COR-L47 (cell line): ENCODE measurements at regions not wholly inside any gene's neighbourhood (a gene's known extent, or its start where the extent isn't known, plus 50 kb on each side); places are given as distances from the start of the nearest gene placed in this dataset.
"Not testable (repeated sequence)": the region's sequence is repeated elsewhere in the genome, so short reads cannot be mapped to it uniquely, and the experiment has no call there.

Experiments
- DNase-seq: peaks from one replicate; lab custom pipeline; 2025; lab: John Stamatoyannopoulos, UW

DNA sequence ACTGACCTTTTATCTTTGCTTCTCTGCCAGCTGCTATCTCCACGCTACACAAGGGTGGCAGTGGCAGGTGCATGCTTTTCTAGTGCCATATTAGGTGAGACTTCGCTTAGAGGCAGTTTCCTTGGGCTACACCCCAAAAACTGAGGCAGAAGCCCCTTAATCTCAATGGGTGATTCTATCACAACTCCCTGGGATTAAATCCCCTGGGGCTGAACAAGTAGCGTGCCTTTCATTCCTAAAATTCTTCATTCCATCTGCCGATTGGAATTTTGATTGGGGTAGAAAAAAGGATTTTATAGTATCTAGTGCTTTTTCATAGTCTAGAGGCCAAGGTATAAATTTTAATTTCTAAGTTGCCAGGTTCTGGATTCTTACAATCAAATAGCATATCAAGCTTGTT, 1040.5 kb upstream of the ACVR2A start:
- DNase-seq, result no peak

DNA sequence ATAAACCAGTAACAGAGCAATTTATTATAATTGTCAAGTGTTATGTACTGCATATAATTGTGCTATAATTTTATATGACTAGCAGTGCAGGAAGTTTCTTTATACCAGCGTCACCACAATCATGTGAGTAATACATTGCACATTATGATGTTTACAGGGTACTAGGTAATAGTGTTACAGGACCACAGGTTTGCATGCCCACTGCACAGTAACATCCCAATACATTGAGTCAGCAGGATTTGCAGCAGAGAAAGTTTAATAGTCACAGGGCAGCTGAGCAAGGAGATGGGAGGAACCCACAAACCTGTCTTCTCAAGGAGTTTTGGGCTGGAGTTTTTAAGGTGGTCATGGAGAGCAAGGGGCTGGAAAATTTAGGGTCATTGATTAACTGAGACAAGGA, 1042.9 kb upstream of the ACVR2A start:
- DNase-seq, result no peak

DNA sequence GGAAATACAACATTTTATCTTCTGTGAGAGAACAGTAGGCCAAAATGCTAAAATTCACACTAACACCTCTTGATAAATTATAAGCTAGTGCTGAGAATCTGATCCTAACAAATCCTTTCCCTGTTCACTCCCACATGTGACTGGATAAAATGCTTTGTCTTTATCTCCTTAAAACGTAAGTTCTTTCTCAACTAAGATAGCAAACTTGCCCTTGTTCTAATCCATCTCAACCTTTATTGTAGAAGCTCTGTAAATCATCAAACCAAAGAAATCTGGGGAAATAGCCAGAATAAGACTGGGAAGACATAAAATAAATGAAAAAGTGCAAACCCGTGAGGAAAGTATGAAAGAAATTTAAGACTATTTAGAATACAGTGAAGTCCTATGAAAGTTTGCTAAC, 1058.4 kb upstream of the ACVR2A start:
- DNase-seq, result no peak

DNA sequence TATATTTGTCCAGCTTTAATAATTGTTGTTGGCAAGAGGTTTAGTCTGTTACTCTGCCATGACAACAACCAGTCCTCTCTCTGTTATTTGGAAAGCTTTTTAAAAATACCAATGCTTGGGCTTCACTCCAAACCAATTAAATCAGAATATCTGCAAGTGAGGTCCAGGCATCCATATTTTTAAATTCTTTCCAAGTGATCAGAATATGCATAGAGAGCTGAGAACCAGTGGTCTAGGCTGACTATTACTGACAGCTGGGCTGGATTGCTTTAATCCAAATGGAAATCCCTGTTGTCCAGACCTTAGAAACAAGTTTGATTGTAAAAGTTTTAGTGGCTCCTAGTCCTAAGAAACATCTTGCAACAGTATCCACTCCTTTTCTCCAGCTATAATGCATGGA, 1059.7 kb upstream of the ACVR2A start:
- no peak for DNase-seq

DNA sequence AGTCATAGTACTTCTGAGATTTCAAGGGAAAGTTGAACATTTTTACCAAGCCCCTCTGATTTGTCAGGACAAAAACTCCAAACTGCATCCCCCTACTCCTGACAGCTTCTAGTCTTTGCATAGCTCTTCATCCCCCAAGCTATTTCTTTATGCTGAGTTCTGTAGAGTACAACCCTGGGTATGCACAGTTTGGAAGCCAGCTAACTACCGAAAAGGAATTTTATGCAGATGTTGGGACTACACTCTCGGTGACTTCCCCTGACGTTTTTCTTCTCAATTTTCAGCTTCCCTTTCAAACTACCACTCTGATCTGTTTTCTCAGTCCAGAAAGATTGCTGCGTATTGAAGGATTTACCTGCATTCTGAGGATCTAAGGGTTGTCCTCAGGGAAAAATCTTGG, 1060.2 kb upstream of the ACVR2A start:
- DNase-seq, result no peak

DNA sequence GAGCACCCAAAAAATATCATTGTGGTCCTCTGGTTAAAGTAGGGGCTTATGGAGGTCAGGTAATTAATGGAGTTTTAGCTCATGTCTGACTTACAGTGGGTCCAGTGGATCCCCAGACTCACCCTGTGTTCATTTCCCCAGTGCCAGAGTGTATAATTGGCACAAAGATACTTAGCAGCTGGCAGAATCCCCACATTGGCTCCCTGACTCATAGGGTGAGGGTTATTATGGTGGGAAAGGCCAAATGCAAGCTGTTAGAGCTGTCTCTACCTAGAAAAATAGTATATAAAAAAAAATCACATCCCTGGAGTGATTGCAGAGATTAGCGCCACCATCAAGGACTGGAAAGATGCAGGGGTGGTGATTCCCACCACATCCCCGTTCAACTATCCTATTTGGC, 1067.6 kb upstream of the ACVR2A start:
- DNase-seq, result no peak

DNA sequence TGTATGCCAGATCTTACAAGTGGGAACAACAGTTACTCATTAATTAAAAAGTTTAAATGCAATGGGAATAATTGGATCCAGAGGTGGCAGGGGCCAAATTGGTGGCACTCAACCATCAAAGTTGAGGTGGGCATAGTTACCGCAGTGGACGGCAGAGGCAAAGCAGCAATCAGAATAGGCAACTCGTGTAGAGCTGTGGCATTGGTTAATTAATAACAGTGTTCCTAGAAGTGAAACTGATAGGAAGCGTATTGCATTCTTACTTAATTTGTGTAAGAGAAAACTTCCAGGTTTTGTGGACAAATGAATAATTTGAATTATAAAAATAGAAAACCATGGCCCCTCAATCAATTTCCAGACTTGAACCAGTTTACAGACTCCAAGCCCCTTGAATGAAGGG, 1068.2 kb upstream of the ACVR2A start:
- no peak for DNase-seq

DNA sequence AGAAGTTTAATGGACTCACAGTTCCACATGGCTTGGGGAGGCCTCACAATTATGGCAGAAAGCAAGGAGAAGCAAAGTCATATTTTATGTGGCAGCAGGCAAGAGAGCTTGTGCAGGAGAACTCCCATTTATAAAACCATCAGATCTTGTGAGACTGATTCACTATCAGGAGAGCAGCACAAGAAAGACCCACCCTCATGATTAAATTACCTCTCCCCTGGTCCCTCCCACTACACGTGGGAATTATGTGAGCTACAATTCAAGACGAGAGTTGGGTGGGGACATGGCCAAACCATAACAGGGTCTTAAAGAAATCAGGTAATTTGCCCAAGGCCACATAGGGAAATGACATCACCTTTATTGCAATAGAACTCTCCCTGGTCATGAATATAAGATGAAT, 1073.3 kb upstream of the ACVR2A start:
- no peak for DNase-seq

DNA sequence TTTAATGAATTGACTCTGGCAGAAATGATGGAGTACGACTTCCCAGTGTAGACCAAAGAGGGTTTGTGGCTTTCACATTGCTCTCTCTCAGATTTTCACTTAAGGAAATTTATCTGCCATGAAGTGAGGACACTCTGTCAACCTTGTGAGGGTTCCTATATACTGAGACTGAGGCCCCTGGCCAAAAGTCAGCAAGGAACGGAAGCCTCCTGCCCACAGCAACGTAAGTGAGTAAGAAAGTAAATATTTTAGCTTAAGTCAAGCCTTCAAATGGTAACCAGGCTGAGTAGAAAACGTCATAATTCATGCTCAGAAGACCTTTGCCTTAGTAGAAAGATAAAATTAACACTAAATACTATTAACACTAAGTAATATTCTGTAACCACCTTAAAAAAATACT, 1080.5 kb upstream of the ACVR2A start:
- no peak for DNase-seq

DNA sequence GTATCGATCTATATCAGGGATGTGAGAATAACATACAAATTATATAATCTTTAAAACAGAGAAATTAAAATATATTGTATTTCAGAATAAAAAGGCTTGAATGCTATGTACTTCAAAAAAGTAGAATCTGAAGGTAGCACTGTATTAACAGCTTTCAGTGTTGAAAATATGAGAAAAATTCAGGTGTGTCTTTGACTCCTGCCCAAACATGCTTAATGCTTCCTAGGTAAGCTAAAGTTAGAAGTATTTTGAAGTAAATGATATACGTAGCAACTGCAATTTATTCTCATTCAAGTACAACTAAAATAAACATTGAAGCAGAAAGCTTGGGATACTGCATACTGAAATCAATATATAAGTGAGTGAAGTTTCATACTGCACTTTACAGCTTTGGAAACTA, 1082.0 kb upstream of the ACVR2A start:
- no peak for DNase-seq

DNA sequence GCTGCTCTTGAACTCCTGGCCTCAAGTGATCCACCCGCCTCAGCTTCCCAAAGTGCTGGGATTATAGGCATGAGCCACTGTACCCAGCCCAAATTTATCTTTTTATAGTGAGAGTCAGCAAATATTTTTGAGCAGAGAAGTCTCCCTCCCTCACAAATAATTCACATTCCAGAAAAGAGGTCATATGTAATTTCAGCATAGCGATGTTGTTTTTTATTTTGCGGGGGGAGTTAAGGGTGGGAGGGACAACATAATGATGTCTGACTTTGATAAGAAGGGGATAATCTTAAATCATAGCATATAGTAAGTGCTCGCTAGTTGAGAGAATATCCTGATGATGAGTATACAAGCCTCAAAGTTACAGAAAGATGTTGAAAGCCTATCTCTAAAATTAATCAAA, 1090.2 kb upstream of the ACVR2A start:
- no peak for DNase-seq

DNA sequence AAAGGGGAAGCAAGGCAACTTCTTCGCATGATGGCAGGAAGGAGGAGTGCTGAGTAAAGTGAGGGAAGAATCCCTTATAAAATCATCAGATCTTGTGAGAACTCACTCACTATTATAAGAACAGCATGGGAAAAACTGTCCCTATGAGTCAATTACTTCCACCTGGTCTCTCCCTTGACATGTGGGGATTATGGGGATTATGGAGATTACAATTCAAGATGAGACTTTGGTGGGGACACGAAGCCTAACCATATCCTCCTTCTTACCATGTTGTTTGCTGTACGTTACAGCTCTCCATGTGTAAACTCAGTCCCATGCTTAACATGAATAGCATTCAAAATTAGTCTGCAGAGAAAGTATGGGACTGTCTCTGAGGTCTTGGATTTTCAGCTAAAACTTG, 1096.8 kb upstream of the ACVR2A start:
- no peak for DNase-seq

DNA sequence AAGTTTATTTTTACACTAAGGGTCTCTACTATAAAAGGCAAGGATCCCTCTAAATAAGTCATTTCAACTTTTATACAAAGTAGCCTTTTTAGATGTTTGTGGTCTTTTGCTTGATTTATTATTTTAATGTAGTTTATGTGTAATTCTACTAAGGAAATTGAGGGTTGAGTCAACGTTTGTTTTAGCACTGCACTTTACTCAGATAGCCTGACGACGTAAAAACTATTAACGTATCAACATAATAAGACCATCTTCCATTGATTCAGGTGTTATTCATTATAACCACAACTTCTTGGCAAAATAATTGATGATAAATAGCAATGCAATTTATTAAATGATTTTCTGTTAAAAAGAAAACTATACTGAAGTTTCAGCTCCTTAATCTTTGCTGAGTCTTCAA, 1103.6 kb upstream of the ACVR2A start:
- no peak for DNase-seq

DNA sequence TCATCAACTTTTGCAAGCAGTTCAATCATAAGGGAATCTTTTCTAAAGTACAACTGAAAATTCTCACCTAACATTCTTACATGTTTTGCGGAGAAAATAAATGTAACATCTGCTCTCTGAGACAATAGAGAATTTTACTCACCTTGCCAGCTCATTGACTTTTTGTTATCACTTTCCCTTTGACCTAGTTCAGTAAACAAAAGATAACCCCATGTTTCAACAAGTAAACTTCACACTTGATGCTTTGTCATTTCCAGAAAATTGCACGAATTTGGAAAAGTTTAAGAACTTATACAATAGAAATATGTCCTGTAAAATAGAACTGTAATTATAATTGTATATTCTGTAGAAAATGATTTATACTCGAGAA, 1110.0 kb upstream of the ACVR2A start:
- DNase-seq, result no peak

DNA sequence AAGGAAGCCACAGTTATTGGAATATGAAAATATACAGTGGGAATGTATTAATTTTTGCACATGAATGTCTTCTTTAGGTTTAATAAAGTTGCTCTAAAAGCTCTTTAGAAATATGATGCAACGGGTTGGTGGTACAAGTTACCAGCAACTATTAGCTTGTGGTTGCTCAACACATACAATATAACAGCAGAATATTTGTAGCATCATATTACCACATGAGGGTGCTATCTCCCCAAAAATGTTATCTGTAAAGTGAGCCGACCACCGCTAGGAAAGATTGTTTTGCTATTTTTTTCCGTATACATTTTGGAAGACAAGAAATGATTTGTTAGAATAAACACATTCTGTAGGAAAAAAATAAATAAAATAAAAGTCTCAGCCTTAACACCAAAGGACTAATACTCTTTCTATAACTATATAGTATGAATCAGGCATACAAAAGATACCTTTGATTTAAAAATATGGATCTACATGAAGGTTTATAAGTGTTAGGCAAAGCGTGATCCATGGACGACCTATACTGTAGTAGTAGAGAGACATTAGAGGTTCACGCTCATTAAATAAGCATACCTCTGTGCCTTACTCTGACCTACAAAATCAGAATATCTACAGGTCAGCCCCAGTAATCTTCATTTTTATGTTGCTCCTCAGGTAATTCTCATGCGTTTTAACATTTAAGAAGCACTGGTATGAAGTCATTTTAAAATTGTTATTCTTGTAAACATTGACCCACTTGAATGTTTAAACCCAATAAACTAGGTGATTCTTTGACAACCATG, 1110.6 kb upstream of the ACVR2A start:
- peak; percentile 28 for DNase-seq

DNA sequence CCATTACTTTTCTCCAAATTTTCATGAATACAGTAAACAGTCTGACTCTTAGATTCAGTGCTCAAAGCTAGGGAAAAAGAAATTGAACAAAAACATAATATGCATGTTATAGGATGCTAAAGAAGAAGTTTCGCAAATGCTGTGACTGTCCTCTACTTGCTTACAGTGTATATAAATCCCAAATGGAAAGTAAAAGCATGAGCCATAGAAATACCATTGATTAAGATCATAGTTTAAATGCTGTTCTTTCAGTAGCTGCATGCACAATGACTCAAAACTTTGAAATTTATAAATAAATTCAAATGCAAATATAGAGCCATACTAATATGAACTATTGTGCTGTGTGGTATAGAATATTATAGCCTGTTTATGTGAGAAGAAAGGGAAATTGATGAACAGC, 1113.9 kb upstream of the ACVR2A start:
- no peak for DNase-seq

DNA sequence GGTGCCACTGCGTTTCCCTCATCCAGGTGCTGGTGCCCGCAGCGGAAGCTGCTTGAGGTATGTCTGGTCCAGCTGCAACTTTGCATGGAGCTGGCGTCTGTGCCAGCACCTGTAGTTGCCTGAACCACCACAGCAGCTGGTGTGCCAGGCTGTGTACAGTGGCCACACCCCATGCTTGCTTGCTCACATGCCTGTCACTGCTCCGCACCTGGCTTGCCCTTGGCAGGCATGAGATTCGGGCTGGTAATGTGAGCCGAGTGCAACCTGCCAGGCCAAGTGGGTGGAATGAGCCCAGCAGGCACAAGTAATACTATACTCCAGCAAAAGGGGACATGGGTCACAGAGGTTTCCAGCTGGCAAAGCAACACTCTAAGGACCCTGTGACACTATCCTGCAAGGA, 1123.3 kb upstream of the ACVR2A start:
- DNase-seq, result no peak

DNA sequence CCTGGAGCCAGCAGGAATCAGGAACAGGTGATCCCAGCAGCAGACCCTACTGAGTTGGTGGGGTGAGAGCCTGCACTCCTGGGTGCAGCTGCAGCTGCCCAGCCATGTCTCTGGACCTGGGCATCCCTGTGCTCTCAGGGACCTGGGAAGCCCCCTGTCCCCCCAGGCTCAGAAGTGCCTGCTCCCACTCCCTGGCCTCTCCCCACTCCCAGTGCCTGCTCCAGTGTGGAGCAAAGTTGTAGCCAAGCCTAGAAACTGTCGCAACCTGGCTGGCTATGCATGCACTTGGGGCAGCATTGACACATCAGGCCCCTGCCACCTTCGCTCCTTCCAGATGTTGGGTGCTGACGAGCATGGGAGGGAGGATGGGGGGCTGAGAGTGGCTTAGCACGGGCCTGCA, 1124.7 kb upstream of the ACVR2A start:
- no peak for DNase-seq

DNA sequence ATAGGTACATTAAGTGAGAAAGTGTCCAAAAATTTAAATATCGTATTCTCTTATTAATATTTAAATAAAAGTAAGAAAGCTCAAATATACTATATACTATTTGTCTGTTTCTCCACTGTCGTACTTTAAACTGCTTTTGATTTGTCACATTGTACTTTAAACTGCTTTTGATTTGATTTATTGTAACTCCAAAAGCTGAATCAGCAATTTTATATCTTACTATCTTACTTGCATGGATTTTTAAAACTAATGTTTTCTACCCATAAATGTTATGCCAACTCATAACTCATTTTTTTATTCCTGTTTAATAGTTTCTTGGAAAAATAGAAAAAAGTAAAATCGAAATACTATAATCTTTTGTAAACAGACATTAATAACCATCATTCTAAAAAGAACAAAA, 1128.2 kb upstream of the ACVR2A start:
- DNase-seq, result no peak

DNA sequence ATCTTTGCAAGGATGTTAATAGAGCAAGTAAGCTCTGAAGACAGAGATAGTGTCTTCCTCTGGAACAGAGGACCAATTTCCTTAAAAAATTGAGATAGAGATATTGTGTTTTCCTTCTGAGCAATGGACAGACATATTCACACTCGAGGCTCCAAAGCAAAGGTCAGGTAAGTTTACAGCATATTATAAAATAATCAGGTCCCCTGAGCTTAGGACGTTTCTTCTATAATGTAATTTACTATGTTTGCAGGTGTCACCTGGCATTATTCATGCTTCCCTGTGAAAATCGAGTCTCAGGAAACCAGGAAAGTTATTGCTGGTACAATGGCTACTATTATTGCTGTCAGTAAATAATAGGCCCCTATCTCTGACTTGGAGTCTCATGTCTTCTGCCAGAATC, 1135.8 kb upstream of the ACVR2A start:
- DNase-seq, result no peak

DNA sequence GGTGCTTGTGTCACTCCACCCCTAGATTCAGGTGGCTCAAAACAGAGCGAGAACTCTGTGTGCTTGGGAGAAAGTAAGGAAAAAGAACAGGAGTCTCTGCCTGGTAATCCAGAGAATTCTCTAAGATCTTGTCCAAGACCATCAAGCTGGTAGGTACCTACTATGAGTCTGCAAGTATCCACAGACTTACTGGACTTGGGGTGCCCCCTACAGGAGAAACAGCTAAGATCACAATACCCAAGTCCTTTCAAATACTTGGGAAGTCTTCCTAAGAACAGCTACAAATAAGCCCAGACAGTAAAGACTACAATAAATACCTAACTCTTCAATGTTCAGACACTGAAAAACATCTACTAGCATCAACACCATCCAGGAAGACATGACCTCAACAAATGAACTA, 1143.6 kb upstream of the ACVR2A start:
- DNase-seq, result no peak

DNA sequence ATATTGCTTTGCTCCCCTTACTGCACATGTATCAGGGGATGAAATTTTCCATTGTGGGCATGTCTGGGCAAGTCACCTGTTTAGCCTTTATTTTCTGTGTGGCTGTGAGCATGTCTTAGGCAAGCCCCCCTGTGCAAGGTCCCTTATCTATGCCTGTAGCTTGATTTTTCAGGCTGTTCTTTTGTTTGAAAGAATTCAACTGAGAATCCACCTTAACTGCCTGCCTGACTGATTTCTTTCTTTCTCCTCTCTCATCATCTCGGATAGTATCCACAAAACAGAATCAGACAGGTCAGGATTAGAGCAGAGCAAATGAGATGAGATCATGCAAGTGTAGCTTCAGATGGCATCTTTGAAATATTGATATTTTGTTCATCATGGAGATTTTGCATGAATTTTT, 1147.5 kb upstream of the ACVR2A start:
- DNase-seq, result no peak

DNA sequence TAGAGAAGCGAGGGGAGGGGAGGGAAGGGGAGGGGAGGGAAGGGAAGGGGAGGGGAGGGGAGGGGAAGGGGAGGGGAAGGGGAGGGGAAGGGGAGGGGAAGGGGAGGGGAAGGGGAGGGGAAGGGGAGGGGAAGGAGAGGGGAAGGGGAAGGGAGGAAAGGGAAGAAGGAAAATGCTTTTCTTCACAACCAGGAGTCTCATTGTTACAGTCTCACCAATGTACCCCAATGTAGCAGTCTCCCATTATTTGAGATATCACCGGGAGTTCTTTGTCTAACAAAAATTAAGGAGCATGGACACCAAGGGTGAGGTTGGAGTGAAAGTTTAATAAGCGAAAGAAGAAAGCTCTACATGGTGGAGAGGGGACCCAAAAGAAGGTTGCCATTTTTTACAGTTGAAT, 1148.0 kb upstream of the ACVR2A start:
- DNase-seq, result not testable (repeated sequence)

DNA sequence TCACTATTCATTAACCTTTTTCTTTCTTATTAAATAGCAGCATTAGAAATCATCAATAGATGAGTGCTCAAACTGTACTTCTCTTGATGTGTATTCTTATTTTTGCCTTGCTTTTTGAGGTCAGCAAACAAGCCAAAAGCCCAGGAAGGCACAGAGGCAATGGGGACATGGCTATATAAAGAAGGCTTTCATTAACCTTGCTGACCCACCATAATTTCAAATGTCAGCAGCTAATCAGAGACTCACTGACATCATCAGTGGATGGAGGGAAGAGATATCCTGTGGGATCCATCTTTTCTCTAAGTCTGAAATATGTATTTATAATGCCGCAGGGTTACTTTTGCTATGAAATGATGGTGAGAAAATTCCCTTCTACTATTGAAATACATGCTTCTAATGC, 1162.8 kb upstream of the ACVR2A start:
- DNase-seq, result no peak

DNA sequence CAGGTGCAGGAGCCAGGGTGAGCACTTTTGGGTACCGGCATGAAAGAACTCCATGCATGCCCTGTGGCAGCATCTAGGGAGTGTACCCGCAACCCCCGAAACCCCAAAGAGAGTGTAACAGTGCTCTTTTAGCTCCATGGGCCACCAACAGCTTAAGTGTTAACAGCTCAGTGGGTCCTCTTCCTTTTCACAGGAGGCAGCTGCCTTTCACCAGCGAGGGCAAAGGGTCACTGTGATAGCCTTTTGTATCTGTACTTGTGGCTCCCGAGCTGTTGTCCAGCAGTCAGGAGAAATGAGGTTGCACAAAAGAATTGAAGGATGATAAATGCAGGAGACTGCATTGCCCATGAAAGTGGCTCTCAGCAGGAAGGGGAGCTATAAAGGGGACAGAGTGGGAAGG, 1166.3 kb upstream of the ACVR2A start:
- DNase-seq, result no peak
